ENCODE measurements at regions not wholly inside any gene's neighbourhood (a gene's known extent, or its start where the extent isn't known, plus 50 kb on each side); places are given as distances from the start of the nearest gene placed in this dataset.

GRCh38 chr13:73922493-73923393, 211.5 kb downstream of the KLF12 start:
- H3K27ac Mint-ChIP-seq = no peak overlapping the region
- peaks cover 6% of the 10 kb centered on the region for H3K4me1 Mint-ChIP-seq
- H3K27me3 Mint-ChIP-seq (ENCODE audit: low read depth) = no peaks in the 10 kb centered on the region
- TF ChIP-seq, protein P1, sequence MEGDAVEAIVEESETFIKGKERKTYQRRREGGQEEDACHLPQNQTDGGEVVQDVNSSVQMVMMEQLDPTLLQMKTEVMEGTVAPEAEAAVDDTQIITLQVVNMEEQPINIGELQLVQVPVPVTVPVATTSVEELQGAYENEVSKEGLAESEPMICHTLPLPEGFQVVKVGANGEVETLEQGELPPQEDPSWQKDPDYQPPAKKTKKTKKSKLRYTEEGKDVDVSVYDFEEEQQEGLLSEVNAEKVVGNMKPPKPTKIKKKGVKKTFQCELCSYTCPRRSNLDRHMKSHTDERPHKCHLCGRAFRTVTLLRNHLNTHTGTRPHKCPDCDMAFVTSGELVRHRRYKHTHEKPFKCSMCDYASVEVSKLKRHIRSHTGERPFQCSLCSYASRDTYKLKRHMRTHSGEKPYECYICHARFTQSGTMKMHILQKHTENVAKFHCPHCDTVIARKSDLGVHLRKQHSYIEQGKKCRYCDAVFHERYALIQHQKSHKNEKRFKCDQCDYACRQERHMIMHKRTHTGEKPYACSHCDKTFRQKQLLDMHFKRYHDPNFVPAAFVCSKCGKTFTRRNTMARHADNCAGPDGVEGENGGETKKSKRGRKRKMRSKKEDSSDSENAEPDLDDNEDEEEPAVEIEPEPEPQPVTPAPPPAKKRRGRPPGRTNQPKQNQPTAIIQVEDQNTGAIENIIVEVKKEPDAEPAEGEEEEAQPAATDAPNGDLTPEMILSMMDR (IDR thresholded peaks at IDR 0.05; ENCODE audit: unreplicated experiment in 3 of 3) = no peak
- H3K36me3 Mint-ChIP-seq (ENCODE audit: low read depth) = peaks cover 15% of the 10 kb centered on the region
- no peaks in the 10 kb centered on the region for H3K9me3 Mint-ChIP-seq
- H3K4me3 Mint-ChIP-seq = no peak overlapping the region

- Mint-ChIP-seq H3K36me3 (ENCODE audit: low read depth) (no peaks in the 10 kb centered on the region), H3K27me3 (ENCODE audit: low read depth) (no peaks in the 10 kb centered on the region), H3K9me3 (no peaks in the 10 kb centered on the region), H3K4me3 (no peak overlapping the region), H3K4me1 (peaks cover 31% of the 10 kb centered on the region), H3K27ac (no peak overlapping the region)
- TF ChIP-seq, protein P1 (IDR thresholded peaks at IDR 0.05; ENCODE audit: unreplicated experiment in 3 of 3) = no peak
Observed at GRCh38 chr13:73918691-73919090, 215.5 kb downstream of the KLF12 start.

- Mint-ChIP-seq H3K27me3 (ENCODE audit: low read depth) (no peaks in the 10 kb centered on the region), H3K4me1 (peaks cover 40% of the 10 kb centered on the region), H3K36me3 (ENCODE audit: low read depth) (peaks cover 3% of the 10 kb centered on the region), H3K9me3 (no peaks in the 10 kb centered on the region), H3K4me3 (no peak overlapping the region), H3K27ac (peak overlapping the region in 2 of 3 experiments; percentile 71 to 82)
- TF ChIP-seq, protein P1 (IDR thresholded peaks at IDR 0.05; ENCODE audit: unreplicated experiment in 3 of 3) = no peak
Observed at GRCh38 chr13:73913751-73914518, 220.3 kb downstream of the KLF12 start.

- Mint-ChIP-seq H3K36me3 (ENCODE audit: low read depth) (peaks cover 3% of the 10 kb centered on the region), H3K4me3 (no peak overlapping the region), H3K4me1 (peaks cover 37% of the 10 kb centered on the region), H3K9me3 (no peaks in the 10 kb centered on the region), H3K27me3 (ENCODE audit: low read depth) (no peaks in the 10 kb centered on the region), H3K27ac (peak overlapping the region; percentile 19 to 49 (median 43))
- TF ChIP-seq, protein P1 (IDR thresholded peaks at IDR 0.05; ENCODE audit: unreplicated experiment in 3 of 3) = no peak
Observed at GRCh38 chr13:73913079-73913740, 221.0 kb downstream of the KLF12 start.

DNA sequence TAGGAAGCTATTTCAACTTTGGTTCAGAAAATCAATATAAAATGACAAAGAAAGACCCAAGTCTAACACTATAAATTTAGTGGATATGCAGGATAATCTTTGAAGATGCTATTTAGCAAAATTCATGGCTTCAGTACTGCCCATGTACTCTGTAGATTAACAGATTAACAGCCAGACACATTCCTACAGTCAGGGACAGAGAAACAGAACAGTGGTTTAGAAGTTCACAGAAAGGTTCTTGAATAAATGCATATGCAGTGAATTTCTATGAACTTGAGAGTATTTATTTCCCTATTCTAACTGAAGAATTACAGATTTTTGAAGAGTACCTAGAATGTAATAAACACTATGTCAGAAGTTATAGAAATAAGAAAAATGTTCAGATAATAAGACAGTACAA, 222.8 kb downstream of the KLF12 start:
- H3K4me1 Mint-ChIP-seq = peaks cover 32% of the 10 kb centered on the region
- H3K27me3 Mint-ChIP-seq (ENCODE audit: low read depth) = no peaks in the 10 kb centered on the region
- no peak overlapping the region for H3K4me3 Mint-ChIP-seq
- no peaks in the 10 kb centered on the region for H3K9me3 Mint-ChIP-seq
- H3K36me3 Mint-ChIP-seq (ENCODE audit: low read depth) = peaks cover 3% of the 10 kb centered on the region
- H3K27ac Mint-ChIP-seq = no peak overlapping the region
- TF ChIP-seq, protein P1 (IDR thresholded peaks at IDR 0.05; ENCODE audit: unreplicated experiment in 3 of 3) = no peak

All from nephron (organoid).